ENCODE measurements at regions not wholly inside any gene's neighbourhood (a gene's known extent, or its start where the extent isn't known, plus 50 kb on each side); places are given as distances from the start of the nearest gene placed in this dataset.

GRCh38 chr20:48041078-48041780 lies 255.9 kb upstream of the SULF2 start:
- intact Hi-C loops (cut with DNase I) = no loop called here
- no peak for TF ChIP-seq CTCF (IDR thresholded peaks at IDR 0.05; ENCODE audit: borderline replicate concordance, extremely low read depth, insufficient read depth)
- DNase-seq = peak in 2 of 5 donors; percentile 37 to 40
- no peak for FAIRE-seq
- Histone ChIP-seq H3K36me3 (ENCODE audit: control insufficient read depth in 2 of 3, insufficient read depth in 3 of 3, low read length in 3 of 3) (no peaks in the 10 kb centered on the region), H3K27ac (ENCODE audit: low read depth in 2 of 2, low read length in 2 of 2) (no peak overlapping the region), H3K9me3 (ENCODE audit: control insufficient read depth in 2 of 3, insufficient read depth in 1 of 3, low read length in 3 of 3) (no peaks in the 10 kb centered on the region), H3K9ac (ENCODE audit: low read length in 3 of 3) (no peak overlapping the region), H3K27me3 (ENCODE audit: control insufficient read depth, insufficient read depth, low read length) (no peaks in the 10 kb centered on the region), H3K4me1 (ENCODE audit: control insufficient read depth in 2 of 3, insufficient read depth in 2 of 3, low read depth in 1 of 3, low read length in 3 of 3) (no peaks in the 10 kb centered on the region), H3K4me3 (ENCODE audit: low read length in 3 of 3) (no peak overlapping the region)

GRCh38 chr20:48040491-48040890 lies 255.2 kb upstream of the SULF2 start:
- no peak overlapping the region for H3K27ac ChIP-seq (ENCODE audit: low read depth in 2 of 2, low read length in 2 of 2)
- intact Hi-C loops (cut with DNase I) = no loop called here
- no peak overlapping the region for H3K4me3 ChIP-seq (ENCODE audit: low read length in 3 of 3)
- no peak overlapping the region for H3K9ac ChIP-seq (ENCODE audit: low read length in 3 of 3)
- FAIRE-seq (no peak), DNase-seq (peak in 1 of 5 donors; percentile 16)
- no peaks in the 10 kb centered on the region for H3K4me1 ChIP-seq (ENCODE audit: control insufficient read depth in 2 of 3, insufficient read depth in 2 of 3, low read depth in 1 of 3, low read length in 3 of 3)
- no peaks in the 10 kb centered on the region for H3K27me3 ChIP-seq (ENCODE audit: control insufficient read depth, insufficient read depth, low read length)
- H3K36me3 ChIP-seq (ENCODE audit: control insufficient read depth in 2 of 3, insufficient read depth in 3 of 3, low read length in 3 of 3) = no peaks in the 10 kb centered on the region
- no peak for TF ChIP-seq CTCF (IDR thresholded peaks at IDR 0.05; ENCODE audit: borderline replicate concordance, extremely low read depth, insufficient read depth)
- no peaks in the 10 kb centered on the region for H3K9me3 ChIP-seq (ENCODE audit: control insufficient read depth in 2 of 3, insufficient read depth in 1 of 3, low read length in 3 of 3)

GRCh38 chr20:48040051-48040450 lies 254.8 kb upstream of the SULF2 start:
- Histone ChIP-seq H3K9ac (ENCODE audit: low read length in 3 of 3) (no peak overlapping the region), H3K4me3 (ENCODE audit: low read length in 3 of 3) (no peak overlapping the region), H3K27me3 (ENCODE audit: control insufficient read depth, insufficient read depth, low read length) (no peaks in the 10 kb centered on the region), H3K27ac (ENCODE audit: low read depth in 2 of 2, low read length in 2 of 2) (no peak overlapping the region), H3K9me3 (ENCODE audit: control insufficient read depth in 2 of 3, insufficient read depth in 1 of 3, low read length in 3 of 3) (no peaks in the 10 kb centered on the region), H3K36me3 (ENCODE audit: control insufficient read depth in 2 of 3, insufficient read depth in 3 of 3, low read length in 3 of 3) (no peaks in the 10 kb centered on the region), H3K4me1 (ENCODE audit: control insufficient read depth in 2 of 3, insufficient read depth in 2 of 3, low read depth in 1 of 3, low read length in 3 of 3) (no peaks in the 10 kb centered on the region)
- no peak for DNase-seq
- intact Hi-C loops (cut with DNase I) = no loop called here
- TF ChIP-seq CTCF (IDR thresholded peaks at IDR 0.05; ENCODE audit: borderline replicate concordance, extremely low read depth, insufficient read depth) = no peak
- no peak for FAIRE-seq

GRCh38 chr20:48039514-48039913 lies 254.2 kb upstream of the SULF2 start:
- no peak for TF ChIP-seq CTCF (IDR thresholded peaks at IDR 0.05; ENCODE audit: borderline replicate concordance, extremely low read depth, insufficient read depth)
- FAIRE-seq = no peak

More at GRCh38 chr20:48039514-48039913, 254.2 kb upstream of the SULF2 start:
- no peaks in the 10 kb centered on the region for H3K9me3 ChIP-seq (ENCODE audit: control insufficient read depth in 2 of 3, insufficient read depth in 1 of 3, low read length in 3 of 3)
- no peaks in the 10 kb centered on the region for H3K27me3 ChIP-seq (ENCODE audit: control insufficient read depth, insufficient read depth, low read length)
- no peak overlapping the region for H3K27ac ChIP-seq (ENCODE audit: low read depth in 2 of 2, low read length in 2 of 2)
- no peaks in the 10 kb centered on the region for H3K4me1 ChIP-seq (ENCODE audit: control insufficient read depth in 2 of 3, insufficient read depth in 2 of 3, low read depth in 1 of 3, low read length in 3 of 3)
- H3K36me3 ChIP-seq (ENCODE audit: control insufficient read depth in 2 of 3, insufficient read depth in 3 of 3, low read length in 3 of 3) = no peaks in the 10 kb centered on the region
- no peak overlapping the region for H3K4me3 ChIP-seq (ENCODE audit: low read length in 3 of 3)
- intact Hi-C loops (cut with DNase I) = no loop called here
- no peak for DNase-seq
- H3K9ac ChIP-seq (ENCODE audit: low read length in 3 of 3) = no peak overlapping the region
